HepG2 (cell line): ENCODE measurements at regions not wholly inside any gene's neighbourhood (a gene's known extent, or its start where the extent isn't known, plus 50 kb on each side); places are given as distances from the start of the nearest gene placed in this dataset.
"Not testable (repeated sequence)": the region's sequence is repeated elsewhere in the genome, so short reads cannot be mapped to it uniquely, and the experiment has no call there.

Experiments
- ATAC-seq: fragments of 200-7000 bp; cut with Tn5 transposase; 3 replicates; pipeline ENCODE4 v1.9.1; 2020; ENCODE audit warnings: mild to moderate bottlenecking, moderate library complexity
- BruUV-seq: library from RNA; stranded (reverse); fragments of 400-500 nt; replicated peaks from 2 replicates; lab custom pipeline; 2021; lab: Mats Ljungman, UMichigan
- CTCF ChIA-PET: fragments of 300-600 bp; formaldehyde crosslinking; extraction: SDS; loops from one replicate; lab custom pipeline; 2021; ENCODE audit warnings: low total read pairs, inconsistent platforms, low intra/inter-chr PET ratio; lab: Yijun Ruan, JAX
- POLR2A ChIA-PET: fragments of 350-600 bp; sonication (Branson Sonifier 250); formaldehyde crosslinking; loops from one replicate; lab custom pipeline; 2020; ENCODE audit warnings: antibody characterized with exemption, inconsistent platforms; lab: Yijun Ruan, JAX
- DNase-seq: peaks from one replicate; pipeline ENCODE4 v3.0.0-alpha.2; 2015; ENCODE audit warnings: low spot score
- FAIRE-seq: peaks from 3 replicates; lab custom pipeline; 2011; peaks lifted over from hg19 to GRCh38; lab: Jason Lieb, UNC
- H2AFZ ChIP-seq: one replicate; pipeline ENCODE4 v1.6.1; 2011; ENCODE audit warnings: low read length, inconsistent platforms
- H3K27ac ChIP-seq: fragments of 300-600 bp; 3 replicates; pipeline ENCODE4 v1.8.0; 2011; ENCODE audit warnings: mixed run types, mild to moderate bottlenecking, mixed read lengths, low read length, inconsistent platforms; ENCODE audit not compliant: insufficient read depth; ENCODE audit errors: extremely low read length
- H3K27me3 ChIP-seq, 2 experiments: fragments of 200-600 bp in 1 of 2; 2 replicates in 1 of 2; 3 replicates in 1 of 2; pipeline versions ENCODE4 v1.6.0 to v1.8.0; 2011; ENCODE audit warnings: low read length in 2 of 2, mild to moderate bottlenecking in 2 of 2, moderate library complexity in 2 of 2, inconsistent platforms in 1 of 2; ENCODE audit not compliant: insufficient read depth in 2 of 2, control insufficient read depth in 1 of 2
- H3K36me3 ChIP-seq, 2 experiments: fragments of 200-600 bp in 1 of 2; replicated peaks in 1 of 2; 2 replicates in 1 of 2; 3 replicates in 1 of 2; pipeline versions ENCODE4 v1.5.1 to v1.8.0; 2011; ENCODE audit warnings: low read length in 2 of 2, inconsistent platforms in 1 of 2; ENCODE audit not compliant: insufficient read depth in 2 of 2, control insufficient read depth in 1 of 2
- H3K4me1 ChIP-seq: 2 replicates; pipeline ENCODE4 v1.5.1; 2012; ENCODE audit warnings: low read length, inconsistent platforms; ENCODE audit not compliant: insufficient read depth
- H3K4me2 ChIP-seq: 2 replicates; pipeline ENCODE4 v1.6.0; 2011; ENCODE audit warnings: low read depth, low read length, inconsistent platforms
- H3K4me3 ChIP-seq, 3 experiments: fragments of 200-600 bp in 1 of 3; sonication (generic), shearing (Covaris generic) in 1 of 3; replicated peaks in 1 of 3; 2 replicates each; pipeline ENCODE4 v1.5.1; 2011 to 2016; ENCODE audit warnings: low read length in 3 of 3, inconsistent platforms in 2 of 3, low read depth in 2 of 3, mild to moderate bottlenecking in 2 of 3, control low read depth in 1 of 3, mixed read lengths in 1 of 3; ENCODE audit not compliant: insufficient read depth in 1 of 3
- H3K79me2 ChIP-seq: one replicate; pipeline ENCODE4 v1.6.1; 2011; ENCODE audit warnings: low read length, inconsistent platforms; ENCODE audit not compliant: insufficient read depth
- H3K9ac ChIP-seq: 2 replicates; pipeline ENCODE4 v1.6.0; 2011; ENCODE audit warnings: mild to moderate bottlenecking, low read depth, low read length, inconsistent platforms; ENCODE audit not compliant: insufficient read depth
- H3K9me3 ChIP-seq: 2 replicates; pipeline ENCODE4 v1.5.1; 2012; ENCODE audit warnings: mild to moderate bottlenecking, low read length
- H4K20me1 ChIP-seq: 2 replicates; pipeline ENCODE4 v1.6.0; 2011; ENCODE audit warnings: inconsistent platforms, mild to moderate bottlenecking, low read length, moderate library complexity; ENCODE audit not compliant: insufficient read depth
- GABPA ChIP-seq, 2 experiments: IDR thresholded peaks; 2 replicates each; pipeline ENCODE4 v1.6.1; 2011 to 2016; ENCODE audit warnings: low read depth in 2 of 2, low read length in 1 of 2, missing biosample characterization in 1 of 2, missing genetic modification characterization in 1 of 2
- GABPB1 ChIP-seq: IDR thresholded peaks from 2 replicates; pipeline ENCODE4 v1.6.1; 2016; ENCODE audit warnings: mild to moderate bottlenecking, missing genetic modification reagents, moderate library complexity, missing compliant biosample characterization
- STAG1 ChIP-seq: sonication (generic); formaldehyde crosslinking; IDR thresholded peaks from 2 replicates; pipeline ENCODE4 v1.4.0; 2020; ENCODE audit warnings: missing genetic modification reagents
- WGBS: methylation state at CpG from one replicate; pipeline ENCODE4 v1.1.6; 2017; ENCODE audit warnings: low lambda C conversion rate; 5-methylcytosine and 5-hydroxymethylcytosine counted together
- in situ Hi-C: cut with HindIII; loops from 2 replicates; pipeline ENCODE4 v1.10.0; 2017; ENCODE audit warnings: low pct_unique_long_range_greater_than_20kb; ENCODE audit not compliant: extremely low pct_ligation_motif_present
- intact Hi-C: fragments of 100-400 bp; cut with micrococcal nuclease; formaldehyde crosslinking; loops from one replicate; pipeline ENCODE4 v1.10.0; 2022; ENCODE audit not compliant: unreplicated experiment
- TF ChIP-seq, protein P1 (sequence below): sonication (generic); IDR thresholded peaks from 2 replicates; pipeline ENCODE4 v1.6.1; 2016; ENCODE audit warnings: low read depth, borderline replicate concordance
- TF ChIP-seq, protein P2 (sequence below): sonication (generic); formaldehyde crosslinking; IDR thresholded peaks from 2 replicates; pipeline ENCODE4 v1.5.0; 2020; ENCODE audit warnings: mild to moderate bottlenecking, missing genetic modification reagents, moderate library complexity
- TF ChIP-seq, protein P3 (sequence below): sonication (generic); formaldehyde crosslinking; IDR thresholded peaks from 2 replicates; pipeline ENCODE4 v1.4.0; 2020; ENCODE audit warnings: missing genetic modification reagents

DNA sequence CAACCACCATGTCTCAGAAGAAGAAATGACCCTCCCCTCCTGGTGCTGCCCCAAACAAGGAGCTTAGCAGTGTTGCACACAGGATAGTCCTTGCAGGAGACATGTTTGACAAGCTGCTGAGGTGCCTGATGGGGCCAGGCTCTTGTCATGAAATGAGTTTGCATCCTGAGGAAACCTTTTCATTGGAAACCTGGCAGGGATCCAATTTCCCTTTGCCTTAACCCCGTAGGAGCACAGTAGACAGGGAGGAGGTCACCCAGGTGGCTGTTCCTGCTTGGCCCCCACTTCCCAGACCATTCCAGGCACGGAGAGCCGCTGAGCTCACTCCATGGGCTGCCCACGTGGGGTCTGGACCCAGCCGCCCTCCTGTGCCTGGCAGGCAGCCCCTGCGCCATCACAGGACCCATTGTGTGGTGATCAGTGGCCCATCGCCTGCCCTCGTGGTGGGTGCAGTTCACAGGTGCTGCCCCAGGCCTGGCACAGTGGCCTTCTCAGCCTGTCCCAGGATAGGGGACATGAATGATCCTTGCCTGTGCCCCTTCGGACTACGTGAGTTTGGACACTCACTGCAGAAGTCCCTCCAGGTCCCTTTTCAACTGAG, 247.4 kb downstream of the CCDC74A start:
- H3K9me3 ChIP-seq, BruUV-seq, H4K20me1 ChIP-seq, H3K9ac ChIP-seq, H3K36me3 ChIP-seq, H3K79me2 ChIP-seq, in situ Hi-C loops, H3K4me1 ChIP-seq, FAIRE-seq, H3K4me3 ChIP-seq, CTCF ChIA-PET, DNase-seq, intact Hi-C loops, H3K27me3 ChIP-seq, H2AFZ ChIP-seq, H3K4me2 ChIP-seq, ATAC-seq, H3K27ac ChIP-seq, POLR2A ChIA-PET: not testable (repeated sequence)
- WGBS, result 0% methylated on average over 1 of the region's 10 CpGs

DNA sequence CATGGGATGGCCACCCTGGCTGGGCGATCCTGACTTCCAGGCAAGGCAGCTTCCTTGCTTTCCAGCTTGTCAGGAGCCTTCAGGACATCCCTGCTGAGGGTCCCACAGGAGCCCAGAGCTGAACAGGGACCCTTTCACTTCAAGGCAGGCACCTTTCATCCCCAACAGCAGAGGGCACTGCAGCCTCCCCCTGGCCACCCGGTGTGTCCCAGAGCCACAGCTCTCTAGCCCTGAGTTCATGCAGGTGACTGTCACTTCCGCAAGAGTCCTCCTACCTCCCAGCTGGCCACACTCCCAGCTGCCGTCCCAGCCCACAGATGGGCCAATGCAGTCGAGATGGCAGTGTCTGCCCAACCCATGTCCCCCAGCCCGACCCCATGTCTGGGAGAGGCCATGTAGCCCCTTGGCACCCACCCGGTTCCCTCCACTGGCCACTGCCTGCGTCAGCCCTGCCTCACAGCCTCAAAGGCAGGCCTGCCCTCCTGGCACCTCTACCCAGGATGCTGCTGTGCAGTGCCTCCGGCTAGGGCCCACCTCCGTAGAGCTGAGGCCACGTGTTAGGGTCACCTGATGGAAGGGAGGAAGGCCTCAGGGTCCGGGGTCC, 248.3 kb downstream of the CCDC74A start:
- POLR2A ChIA-PET; FAIRE-seq; BruUV-seq; H3K4me3 ChIP-seq; H3K4me1 ChIP-seq; H3K9me3 ChIP-seq; H3K27me3 ChIP-seq; intact Hi-C loops; H4K20me1 ChIP-seq; H3K79me2 ChIP-seq; ATAC-seq; H3K27ac ChIP-seq; H3K4me2 ChIP-seq; CTCF ChIA-PET; H3K36me3 ChIP-seq; H3K9ac ChIP-seq; H2AFZ ChIP-seq; in situ Hi-C loops; TF ChIP-seq GABPA (IDR thresholded peaks at IDR 0.05; ENCODE audit: low read depth, low read length): not testable (repeated sequence)
- DNase-seq, result peak; percentile 6
- TF ChIP-seq STAG1 (CRISPR knock-in tag), result peak; percentile 46
- peak; percentile 68 for TF ChIP-seq GABPB1 (CRISPR knock-in tag)
- TF ChIP-seq, protein P1, sequence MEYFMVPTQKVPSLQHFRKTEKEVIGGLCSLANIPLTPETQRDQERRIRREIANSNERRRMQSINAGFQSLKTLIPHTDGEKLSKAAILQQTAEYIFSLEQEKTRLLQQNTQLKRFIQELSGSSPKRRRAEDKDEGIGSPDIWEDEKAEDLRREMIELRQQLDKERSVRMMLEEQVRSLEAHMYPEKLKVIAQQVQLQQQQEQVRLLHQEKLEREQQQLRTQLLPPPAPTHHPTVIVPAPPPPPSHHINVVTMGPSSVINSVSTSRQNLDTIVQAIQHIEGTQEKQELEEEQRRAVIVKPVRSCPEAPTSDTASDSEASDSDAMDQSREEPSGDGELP, result peak; percentile 10; the same call in 1 of the 2 replicates
- TF ChIP-seq GABPA (CRISPR knock-in tag; IDR thresholded peaks at IDR 0.05; ENCODE audit: low read depth), result 0 out of 2 replicates have a peak, but pooled peaks have one; percentile 25
- TF ChIP-seq, protein P2, sequence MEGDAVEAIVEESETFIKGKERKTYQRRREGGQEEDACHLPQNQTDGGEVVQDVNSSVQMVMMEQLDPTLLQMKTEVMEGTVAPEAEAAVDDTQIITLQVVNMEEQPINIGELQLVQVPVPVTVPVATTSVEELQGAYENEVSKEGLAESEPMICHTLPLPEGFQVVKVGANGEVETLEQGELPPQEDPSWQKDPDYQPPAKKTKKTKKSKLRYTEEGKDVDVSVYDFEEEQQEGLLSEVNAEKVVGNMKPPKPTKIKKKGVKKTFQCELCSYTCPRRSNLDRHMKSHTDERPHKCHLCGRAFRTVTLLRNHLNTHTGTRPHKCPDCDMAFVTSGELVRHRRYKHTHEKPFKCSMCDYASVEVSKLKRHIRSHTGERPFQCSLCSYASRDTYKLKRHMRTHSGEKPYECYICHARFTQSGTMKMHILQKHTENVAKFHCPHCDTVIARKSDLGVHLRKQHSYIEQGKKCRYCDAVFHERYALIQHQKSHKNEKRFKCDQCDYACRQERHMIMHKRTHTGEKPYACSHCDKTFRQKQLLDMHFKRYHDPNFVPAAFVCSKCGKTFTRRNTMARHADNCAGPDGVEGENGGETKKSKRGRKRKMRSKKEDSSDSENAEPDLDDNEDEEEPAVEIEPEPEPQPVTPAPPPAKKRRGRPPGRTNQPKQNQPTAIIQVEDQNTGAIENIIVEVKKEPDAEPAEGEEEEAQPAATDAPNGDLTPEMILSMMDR, result peak; percentile 60
- TF ChIP-seq, protein P3, sequence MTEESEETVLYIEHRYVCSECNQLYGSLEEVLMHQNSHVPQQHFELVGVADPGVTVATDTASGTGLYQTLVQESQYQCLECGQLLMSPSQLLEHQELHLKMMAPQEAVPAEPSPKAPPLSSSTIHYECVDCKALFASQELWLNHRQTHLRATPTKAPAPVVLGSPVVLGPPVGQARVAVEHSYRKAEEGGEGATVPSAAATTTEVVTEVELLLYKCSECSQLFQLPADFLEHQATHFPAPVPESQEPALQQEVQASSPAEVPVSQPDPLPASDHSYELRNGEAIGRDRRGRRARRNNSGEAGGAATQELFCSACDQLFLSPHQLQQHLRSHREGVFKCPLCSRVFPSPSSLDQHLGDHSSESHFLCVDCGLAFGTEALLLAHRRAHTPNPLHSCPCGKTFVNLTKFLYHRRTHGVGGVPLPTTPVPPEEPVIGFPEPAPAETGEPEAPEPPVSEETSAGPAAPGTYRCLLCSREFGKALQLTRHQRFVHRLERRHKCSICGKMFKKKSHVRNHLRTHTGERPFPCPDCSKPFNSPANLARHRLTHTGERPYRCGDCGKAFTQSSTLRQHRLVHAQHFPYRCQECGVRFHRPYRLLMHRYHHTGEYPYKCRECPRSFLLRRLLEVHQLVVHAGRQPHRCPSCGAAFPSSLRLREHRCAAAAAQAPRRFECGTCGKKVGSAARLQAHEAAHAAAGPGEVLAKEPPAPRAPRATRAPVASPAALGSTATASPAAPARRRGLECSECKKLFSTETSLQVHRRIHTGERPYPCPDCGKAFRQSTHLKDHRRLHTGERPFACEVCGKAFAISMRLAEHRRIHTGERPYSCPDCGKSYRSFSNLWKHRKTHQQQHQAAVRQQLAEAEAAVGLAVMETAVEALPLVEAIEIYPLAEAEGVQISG (CRISPR knock-in tag), result peak; percentile 95
- WGBS, result 37% methylated on average over 6 of the region's 12 CpGs
